HG03469 (cell line): ENCODE measurements at regions not wholly inside any gene's neighbourhood (a gene's known extent, or its start where the extent isn't known, plus 50 kb on each side); places are given as distances from the start of the nearest gene placed in this dataset.

ENCODE experiments used
- ATAC-seq: cut with Tn5 transposase; IDR thresholded peaks from one replicate; pipeline ENCODE4 v1.9.1; 2021; ENCODE audit warnings: mild to moderate bottlenecking, moderate library complexity, moderate number of reproducible peaks; ENCODE audit not compliant: unreplicated experiment

- ATAC-seq, result no peak
These were observed 62.4 kb upstream of the CDCA7L start for GRCh38 chr7:22008087-22008486.

GRCh38 chr7:22005151-22005550 lies 59.5 kb upstream of the CDCA7L start:
- ATAC-seq, result no peak

GRCh38 chr7:22002726-22003125 lies 57.0 kb upstream of the CDCA7L start:
- no peak for ATAC-seq

GRCh38 chr7:22001345-22002004 lies 55.8 kb upstream of the CDCA7L start:
- ATAC-seq, result peak; percentile 64

GRCh38 chr7:21999896-22000295 lies 54.2 kb upstream of the CDCA7L start:
- ATAC-seq, result no peak

- no peak for ATAC-seq
These were observed 50.9 kb upstream of the CDCA7L start for GRCh38 chr7:21996641-21997040.
